IMR-90 (cell line): ENCODE measurements at regions not wholly inside any gene's neighbourhood (a gene's known extent, or its start where the extent isn't known, plus 50 kb on each side); places are given as distances from the start of the nearest gene placed in this dataset.

Experiments used
- ATAC-seq: fragments of 200-7000 bp; cut with Tn5 transposase; 2 replicates; pipeline ENCODE4 v1.9.1; 2020; ENCODE audit warnings: low read depth, mild to moderate bottlenecking, moderate library complexity
- BruUV-seq: library from RNA; stranded (reverse); fragments of 400-500 nt; replicated peaks from 2 replicates; lab custom pipeline; 2021; lab: Mats Ljungman, UMichigan
- CTCF ChIA-PET: fragments of 300-600 bp; formaldehyde crosslinking; extraction: SDS; loops from one replicate; lab custom pipeline; 2021; ENCODE audit warnings: antibody characterized with exemption; lab: Yijun Ruan, JAX
- POLR2A ChIA-PET: fragments of 300-600 bp; sonication (Branson Sonifier 250); formaldehyde crosslinking; loops from one replicate; lab custom pipeline; 2022; ENCODE audit warnings: antibody characterized with exemption; ENCODE audit not compliant: unreplicated experiment; lab: Charles Lee
- DNase-seq: peaks from one replicate; pipeline ENCODE4 v3.0.0; 2013
- H2AFZ ChIP-seq: replicated peaks from 2 replicates; pipeline ENCODE3; 2013; ENCODE audit warnings: low read length, mild to moderate bottlenecking; ENCODE audit not compliant: poor library complexity
- H2AK5ac ChIP-seq: 2 replicates; pipeline ENCODE4 v1.6.1; 2013; ENCODE audit warnings: low read depth, low read length, inconsistent platforms
- H2AK9ac ChIP-seq: replicated peaks from 2 replicates; pipeline ENCODE3; 2013; ENCODE audit warnings: mild to moderate bottlenecking, low read depth, low read length, moderate library complexity; ENCODE audit not compliant: poor library complexity
- H2BK120ac ChIP-seq: 2 replicates; pipeline ENCODE4 v1.6.1; 2013; ENCODE audit warnings: low read depth, low read length, inconsistent platforms
- H2BK15ac ChIP-seq: 3 replicates; pipeline ENCODE4 v1.6.1; 2013; ENCODE audit warnings: low read depth, low read length, inconsistent platforms
- H2BK20ac ChIP-seq: 2 replicates; pipeline ENCODE4 v1.6.1; 2013; ENCODE audit warnings: low read depth, mild to moderate bottlenecking, inconsistent platforms, low read length, moderate library complexity
- H2BK5ac ChIP-seq: 2 replicates; pipeline ENCODE4 v1.6.1; 2013; ENCODE audit warnings: mild to moderate bottlenecking, low read depth, low read length, inconsistent platforms; ENCODE audit not compliant: poor library complexity, severe bottlenecking
- H3K14ac ChIP-seq: replicated peaks from 2 replicates; pipeline ENCODE4 v1.6.1; 2013; ENCODE audit warnings: low read depth, low read length, inconsistent platforms
- H3K18ac ChIP-seq: 2 replicates; pipeline ENCODE4 v1.6.1; 2013; ENCODE audit warnings: low read depth, low read length, control low read depth
- H3K23ac ChIP-seq: 2 replicates; pipeline ENCODE4 v1.6.1; 2013; ENCODE audit warnings: low read depth, low read length, inconsistent platforms
- H3K27ac ChIP-seq: 2 replicates; pipeline ENCODE4 v1.5.1; 2013; ENCODE audit warnings: mild to moderate bottlenecking, control low read depth, low read length; ENCODE audit not compliant: insufficient read depth
- H3K27me3 ChIP-seq: 2 replicates; pipeline ENCODE4 v1.6.1; 2013; ENCODE audit warnings: low read length; ENCODE audit not compliant: control insufficient read depth, insufficient read depth
- H3K36me3 ChIP-seq: 2 replicates; pipeline ENCODE4 v1.6.1; 2013; ENCODE audit warnings: low read length, mixed read lengths; ENCODE audit not compliant: control insufficient read depth, insufficient read depth
- H3K4ac ChIP-seq: 2 replicates; pipeline ENCODE4 v1.6.1; 2013; ENCODE audit warnings: low read depth, low read length, inconsistent platforms
- H3K4me1 ChIP-seq: 2 replicates; pipeline ENCODE4 v1.6.1; 2013; ENCODE audit warnings: low read length, mixed read lengths; ENCODE audit not compliant: control insufficient read depth, insufficient read depth
- H3K4me2 ChIP-seq: 2 replicates; pipeline ENCODE4 v1.6.1; 2013; ENCODE audit warnings: low read depth, mild to moderate bottlenecking, control low read depth, low read length, moderate library complexity
- H3K4me3 ChIP-seq: 2 replicates; pipeline ENCODE4 v1.5.1; 2013; ENCODE audit warnings: low read depth, mild to moderate bottlenecking, control low read depth, low read length, moderate library complexity; ENCODE audit not compliant: insufficient read depth
- H3K56ac ChIP-seq: 2 replicates; pipeline ENCODE4 v1.6.1; 2013; ENCODE audit warnings: low read length, inconsistent platforms; ENCODE audit not compliant: insufficient read depth; ENCODE audit errors: extremely low read depth
- H3K79me1 ChIP-seq, 2 experiments: 2 replicates each; pipeline ENCODE4 v1.6.1; 2013; ENCODE audit warnings: low read length in 2 of 2, inconsistent platforms in 1 of 2, low read depth in 1 of 2
- H3K9ac ChIP-seq: 2 replicates; pipeline ENCODE4 v1.6.1; 2013; ENCODE audit warnings: low read depth, low read length, control low read depth
- H3K9me1 ChIP-seq: 2 replicates; pipeline ENCODE4 v1.6.1; 2013; ENCODE audit warnings: low read length, inconsistent platforms; ENCODE audit not compliant: insufficient read depth
- H3K9me3 ChIP-seq: 2 replicates; pipeline ENCODE4 v1.6.1; 2013; ENCODE audit warnings: low read length; ENCODE audit not compliant: control insufficient read depth, insufficient read depth
- H4K20me1 ChIP-seq: 2 replicates; pipeline ENCODE4 v1.6.1; 2013; ENCODE audit warnings: low read length, inconsistent platforms; ENCODE audit not compliant: insufficient read depth
- H4K5ac ChIP-seq: 2 replicates; pipeline ENCODE4 v1.6.1; 2013; ENCODE audit warnings: mild to moderate bottlenecking, low read depth, low read length, control low read depth
- H4K8ac ChIP-seq, 2 experiments: 2 replicates each; pipeline ENCODE4 v1.6.1; 2013; ENCODE audit warnings: low read depth in 2 of 2, low read length in 2 of 2, control low read depth in 1 of 2, inconsistent platforms in 1 of 2
- H4K91ac ChIP-seq: 2 replicates; pipeline ENCODE4 v1.6.1; 2013; ENCODE audit warnings: low read depth, low read length, inconsistent platforms; ENCODE audit not compliant: insufficient read depth
- BHLHE40 ChIP-seq: fragments of 150-350 bp; IDR thresholded peaks from 2 replicates; pipeline ENCODE4 v1.6.1; 2016; ENCODE audit warnings: mild to moderate bottlenecking, low read depth, low read length
- CHD1 ChIP-seq: IDR thresholded peaks from 2 replicates; pipeline ENCODE4 v1.6.1; 2012; ENCODE audit warnings: low read depth, low read length, improper control_type of control experiment
- FOS ChIP-seq: fragments of 150-350 bp; IDR thresholded peaks from 2 replicates; pipeline ENCODE4 v1.6.1; 2016; ENCODE audit warnings: low read depth, low read length
- MXI1 ChIP-seq: IDR thresholded peaks from 2 replicates; pipeline ENCODE4 v1.6.1; 2012; ENCODE audit warnings: low read depth, mild to moderate bottlenecking, low read length, moderate library complexity, borderline replicate concordance
- NFE2L2 ChIP-seq: fragments of 150-350 bp; IDR thresholded peaks from 2 replicates; pipeline ENCODE4 v1.6.1; 2016; ENCODE audit warnings: low read depth, mild to moderate bottlenecking, low read length
- POLR2A ChIP-seq: IDR thresholded peaks from 2 replicates; pipeline ENCODE4 v1.6.1; 2012; ENCODE audit warnings: mild to moderate bottlenecking, low read depth, low read length
- RFX5 ChIP-seq: IDR thresholded peaks from 2 replicates; pipeline ENCODE4 v1.8.0; 2012; ENCODE audit warnings: low read depth, mild to moderate bottlenecking, low read length, moderate library complexity
- WGBS, 2 experiments: methylation state at CpG; one replicate each; pipeline versions ENCODE4 v1.1.5 to v1.1.7; 2013; ENCODE audit warnings: missing lambda C conversion rate in 2 of 2; ENCODE audit not compliant: insufficient read length in 1 of 2; ENCODE audit errors: extremely low coverage in 2 of 2; 5-methylcytosine and 5-hydroxymethylcytosine counted together
- dilution Hi-C: fragments of 300-500 bp; cut with HindIII; formaldehyde crosslinking; loops from one replicate; pipeline ENCODE4 v1.14.3; 2018; ENCODE audit warnings: low sequenced_read_pairs; ENCODE audit not compliant: unreplicated experiment
- in situ Hi-C: fragments of 300-500 bp; cut with MboI; formaldehyde crosslinking; loops from 3 replicates; pipeline ENCODE4 v1.14.3; 2019; ENCODE audit warnings: low sequenced_read_pairs, inconsistent platforms, mixed read lengths
- intact Hi-C: fragments of 100-400 bp; cut with micrococcal nuclease; formaldehyde crosslinking; loops from 2 replicates; pipeline ENCODE4 v1.10.0; 2022
- TF ChIP-seq, protein P1 (sequence below): fragments of 150-350 bp; IDR thresholded peaks from 2 replicates; pipeline ENCODE4 v1.6.1; 2016; ENCODE audit warnings: low read depth, mild to moderate bottlenecking, low read length, moderate library complexity, borderline replicate concordance
- TF ChIP-seq, protein P2 (sequence below): fragments of 150-350 bp; IDR thresholded peaks from 2 replicates; pipeline ENCODE4 v1.6.1; 2017; ENCODE audit warnings: mild to moderate bottlenecking, antibody characterized with exemption, low read length, low read depth

DNA sequence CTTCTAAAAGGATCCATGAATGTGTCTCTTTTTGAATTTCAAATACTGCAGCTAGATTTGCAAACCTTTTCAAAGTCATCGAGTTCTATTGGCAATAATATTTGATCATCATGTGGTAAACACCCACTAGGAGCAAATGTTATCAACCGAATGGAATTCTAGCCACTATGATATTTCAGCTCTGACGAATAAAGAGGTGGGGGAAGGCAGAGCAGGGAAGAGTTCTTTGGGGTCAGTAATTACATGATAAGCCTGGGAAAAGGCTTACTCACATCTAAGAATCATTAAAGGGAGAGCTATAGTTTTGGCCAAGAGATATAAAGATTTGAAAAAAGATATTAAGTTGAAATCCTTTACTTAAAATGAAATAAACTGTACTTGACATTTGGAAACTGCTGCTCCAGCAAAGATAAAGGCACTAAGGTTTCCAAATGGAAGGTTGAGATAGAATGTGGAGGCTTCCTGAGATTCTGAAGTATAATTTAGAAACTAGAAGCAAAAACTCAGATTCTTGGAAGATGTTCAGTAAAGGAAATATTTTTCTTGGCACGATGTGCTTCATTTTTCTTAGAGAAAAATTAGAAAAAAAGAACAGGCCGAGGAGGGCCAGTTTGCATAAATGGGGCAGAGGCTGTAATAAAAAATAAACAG, 104.7 kb upstream of the ARHGAP28 start:
- Histone ChIP-seq H3K9me3 (no peaks in the 10 kb centered on the region), H2BK20ac (no peak overlapping the region), H4K5ac (no peak overlapping the region), H3K18ac (peak overlapping the region; percentile 51; the same call in 1 of the 2 replicates), H4K8ac (no peak overlapping the region), H2AFZ (no peak overlapping the region), H2AK9ac (no peak overlapping the region), H3K14ac (no peak overlapping the region), H2BK120ac (peak overlapping the region; percentile 40; the same call in 1 of the 2 replicates), H3K23ac (no peak overlapping the region), H4K91ac (no peak overlapping the region), H3K36me3 (no peaks in the 10 kb centered on the region), H3K27ac (peak overlapping the region; percentile 39; the same call in 1 of the 2 replicates), H3K9me1 (peaks cover 2% of the 10 kb centered on the region), H3K79me1 (no peaks in the 10 kb centered on the region), H2BK5ac (peak overlapping the region; percentile 3), H3K4me2 (peak overlapping the region; percentile 26; the same call in 1 of the 2 replicates), H3K4me1 (peaks cover 17% of the 10 kb centered on the region), H2AK5ac (no peak overlapping the region), H3K27me3 (no peaks in the 10 kb centered on the region), H2BK15ac (no peak overlapping the region), H3K9ac (no peak overlapping the region), H3K56ac (no peak overlapping the region), H4K20me1 (no peaks in the 10 kb centered on the region), H3K4me3 (no peak overlapping the region), H3K4ac (no peak overlapping the region)
- intact Hi-C loops (loop anchor here (5.0 kb wide), 4 partner anchors 62 to 248 kb away; no protein-coding TSS in a partner anchor), in situ Hi-C loops (no loop called here), dilution Hi-C loops (no loop called here)
- ATAC-seq (peak; percentile 54), DNase-seq (peak; percentile 71)
- BruUV-seq = no TSS peak
- TF ChIP-seq BHLHE40 (no peak), MXI1 (no peak), NFE2L2 (no peak), POLR2A (no peak), RFX5 (no peak), FOS (no peak), CHD1 (no peak)
- TF ChIP-seq, protein P1, sequence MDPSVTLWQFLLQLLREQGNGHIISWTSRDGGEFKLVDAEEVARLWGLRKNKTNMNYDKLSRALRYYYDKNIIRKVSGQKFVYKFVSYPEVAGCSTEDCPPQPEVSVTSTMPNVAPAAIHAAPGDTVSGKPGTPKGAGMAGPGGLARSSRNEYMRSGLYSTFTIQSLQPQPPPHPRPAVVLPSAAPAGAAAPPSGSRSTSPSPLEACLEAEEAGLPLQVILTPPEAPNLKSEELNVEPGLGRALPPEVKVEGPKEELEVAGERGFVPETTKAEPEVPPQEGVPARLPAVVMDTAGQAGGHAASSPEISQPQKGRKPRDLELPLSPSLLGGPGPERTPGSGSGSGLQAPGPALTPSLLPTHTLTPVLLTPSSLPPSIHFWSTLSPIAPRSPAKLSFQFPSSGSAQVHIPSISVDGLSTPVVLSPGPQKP = no peak
- TF ChIP-seq, protein P2, sequence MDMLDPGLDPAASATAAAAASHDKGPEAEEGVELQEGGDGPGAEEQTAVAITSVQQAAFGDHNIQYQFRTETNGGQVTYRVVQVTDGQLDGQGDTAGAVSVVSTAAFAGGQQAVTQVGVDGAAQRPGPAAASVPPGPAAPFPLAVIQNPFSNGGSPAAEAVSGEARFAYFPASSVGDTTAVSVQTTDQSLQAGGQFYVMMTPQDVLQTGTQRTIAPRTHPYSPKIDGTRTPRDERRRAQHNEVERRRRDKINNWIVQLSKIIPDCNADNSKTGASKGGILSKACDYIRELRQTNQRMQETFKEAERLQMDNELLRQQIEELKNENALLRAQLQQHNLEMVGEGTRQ = no peak
- no CpG with 5 or more reads among the region's 5 CpGs for WGBS, 2 experiments
- ChIA-PET POLR2A (no interaction called here), CTCF (no interaction called here)
